ENCODE measurements at regions not wholly inside any gene's neighbourhood (a gene's known extent, or its start where the extent isn't known, plus 50 kb on each side); places are given as distances from the start of the nearest gene placed in this dataset.

GRCh38 chr10:90319188-90319914 is 538.5 kb downstream of the HTR7 start:
- H3K27me3 ChIP-seq = no peaks in the 10 kb centered on the region
- intact Hi-C loops (cut with DNase I; ENCODE audit: low total_unique reads) = no loop called here
- no peak overlapping the region for H3K4me3 ChIP-seq
- WGBS, 5 donors = 34 to 53% (median 40%) methylated on average over 5 of the region's 5 CpGs
- TF ChIP-seq POLR2AphosphoS5 (IDR thresholded peaks at IDR 0.05) = peak in 1 of 3 donors; percentile 46
- TF ChIP-seq POLR2A (IDR thresholded peaks at IDR 0.05) = no peak
- no peak overlapping the region for H3K27ac ChIP-seq
- no peaks in the 10 kb centered on the region for H3K9me3 ChIP-seq
- DNase-seq = peak in 1 of 2 donors; percentile 61
- H3K4me1 ChIP-seq = peaks cover 0 to 6% (median 0%) of the 10 kb centered on the region in 4 donors
- no peaks in the 10 kb centered on the region for H3K36me3 ChIP-seq

- no peaks in the 10 kb centered on the region for H3K27me3 ChIP-seq
- H3K36me3 ChIP-seq = no peaks in the 10 kb centered on the region
- peaks cover 0 to 6% (median 0%) of the 10 kb centered on the region in 4 donors for H3K4me1 ChIP-seq
- no peak overlapping the region for H3K27ac ChIP-seq
- TF ChIP-seq CTCF (IDR thresholded peaks at IDR 0.05) (no peak), POLR2AphosphoS5 (IDR thresholded peaks at IDR 0.05) (no peak), EP300 (IDR thresholded peaks at IDR 0.05) (no peak), POLR2A (IDR thresholded peaks at IDR 0.05) (no peak)
- intact Hi-C loops (cut with DNase I; ENCODE audit: low total_unique reads) = no loop called here
- no peaks in the 10 kb centered on the region for H3K9me3 ChIP-seq
- 82 to 92% (median 84%) methylated on average over 3 of the region's 3 CpGs for WGBS, 5 donors
- no peak for DNase-seq
- no peak overlapping the region for H3K4me3 ChIP-seq
These were observed 536.6 kb downstream of the HTR7 start for GRCh38 chr10:90321132-90321816.

DNA sequence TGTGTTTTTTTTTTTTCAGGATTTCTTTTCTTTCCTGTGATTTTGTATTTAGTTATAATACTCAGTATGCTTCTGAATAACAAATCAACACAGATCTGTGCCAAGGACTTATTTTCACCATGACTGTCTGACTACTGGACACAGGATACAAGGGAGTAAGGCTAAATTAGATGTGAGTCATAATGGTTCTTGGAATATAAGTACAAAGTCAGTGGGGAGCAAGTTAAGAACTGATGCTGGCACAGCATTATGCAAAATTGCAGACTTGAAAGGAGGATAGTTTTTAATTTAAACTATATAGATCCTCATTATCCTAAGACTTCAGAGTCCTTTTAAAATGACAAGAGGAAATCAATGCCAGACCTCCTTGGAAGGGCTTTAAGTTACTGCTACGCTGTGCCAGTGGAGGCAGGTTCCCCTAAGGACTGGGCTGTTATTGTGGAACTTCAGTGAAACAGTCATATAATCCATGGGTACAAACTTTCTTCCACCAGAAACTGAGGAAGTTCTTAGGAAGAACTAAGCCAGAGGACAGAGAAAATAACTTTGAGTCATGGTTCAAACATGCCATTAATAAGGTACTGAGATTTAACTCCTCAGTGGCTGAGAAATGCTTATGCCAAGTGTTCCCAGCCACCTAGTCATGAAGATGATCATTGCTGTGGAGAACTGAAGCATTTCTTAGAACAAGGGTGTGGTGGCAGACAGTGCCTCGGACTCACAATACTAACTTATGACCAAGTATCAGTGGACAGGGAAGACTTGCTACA is 531.2 kb downstream of the HTR7 start:
- no peak overlapping the region for H3K4me3 ChIP-seq
- WGBS, 5 donors = 73 to 87% (median 84%) methylated on average over 2 of the region's 2 CpGs
- no peaks in the 10 kb centered on the region for H3K27me3 ChIP-seq
- no peak for DNase-seq
- intact Hi-C loops (cut with DNase I; ENCODE audit: low total_unique reads) = no loop called here
- H3K36me3 ChIP-seq = no peaks in the 10 kb centered on the region
- no peaks in the 10 kb centered on the region for H3K9me3 ChIP-seq
- no peaks in the 10 kb centered on the region for H3K4me1 ChIP-seq
- TF ChIP-seq CTCF (IDR thresholded peaks at IDR 0.05) = no peak
- no peak for TF ChIP-seq EP300 (IDR thresholded peaks at IDR 0.05)
- no peak for TF ChIP-seq POLR2AphosphoS5 (IDR thresholded peaks at IDR 0.05)
- no peak for TF ChIP-seq POLR2A (IDR thresholded peaks at IDR 0.05)
- no peak overlapping the region for H3K27ac ChIP-seq

GRCh38 chr10:90327611-90328010 is 530.2 kb downstream of the HTR7 start:
- no peak overlapping the region for H3K27ac ChIP-seq
- no peak overlapping the region for H3K4me3 ChIP-seq
- H3K9me3 ChIP-seq = no peaks in the 10 kb centered on the region
- H3K4me1 ChIP-seq = no peaks in the 10 kb centered on the region
- intact Hi-C loops (cut with DNase I; ENCODE audit: low total_unique reads) = no loop called here
- TF ChIP-seq CTCF (IDR thresholded peaks at IDR 0.05) (no peak), EP300 (IDR thresholded peaks at IDR 0.05) (no peak), POLR2A (IDR thresholded peaks at IDR 0.05) (no peak), POLR2AphosphoS5 (IDR thresholded peaks at IDR 0.05) (no peak)
- no peaks in the 10 kb centered on the region for H3K27me3 ChIP-seq
- DNase-seq = no peak
- WGBS, 5 donors = 57 to 83% (median 73%) methylated on average over 4 of the region's 4 CpGs
- H3K36me3 ChIP-seq = no peaks in the 10 kb centered on the region
